Endothelial cell of umbilical vein (primary cell): ENCODE measurements at regions not wholly inside any gene's neighbourhood (a gene's known extent, or its start where the extent isn't known, plus 50 kb on each side); places are given as distances from the start of the nearest gene placed in this dataset.

Experiments used
- BruUV-seq: library from RNA; stranded (reverse); fragments of 400-500 nt; replicated peaks from 2 replicates; lab custom pipeline; 2021; lab: Mats Ljungman, UMichigan
- CTCF ChIA-PET: fragments of 300-600, 350-600 bp; sonication (Branson Sonifier 250); formaldehyde crosslinking; loops from one replicate; lab custom pipeline; 2021; ENCODE audit warnings: antibody characterized with exemption, inconsistent platforms; lab: Charles Lee
- POLR2A ChIA-PET: fragments of 300-600, 350-600 bp; sonication (Branson Sonifier 250); formaldehyde crosslinking; loops from one replicate; lab custom pipeline; 2021; ENCODE audit warnings: antibody characterized with exemption, inconsistent platforms; lab: Charles Lee
- DNase-seq: peaks from one replicate; pipeline ENCODE4 v3.0.0-alpha.2; 2011; ENCODE audit warnings: low read depth, low spot score
- FAIRE-seq: peaks from 2 replicates; lab custom pipeline; 2011; peaks lifted over from hg19 to GRCh38; lab: Jason Lieb, UNC
- H2AFZ ChIP-seq: 2 replicates; pipeline ENCODE4 v1.6.0; 2012; ENCODE audit warnings: low read depth, low read length, control low read depth, inconsistent platforms
- H3K27ac ChIP-seq: 2 replicates; pipeline ENCODE4 v1.5.1; 2011; ENCODE audit warnings: low read depth, mild to moderate bottlenecking, control low read depth, low read length, moderate library complexity; ENCODE audit not compliant: insufficient read depth
- H3K27me3 ChIP-seq, 2 experiments: 2 replicates each; pipeline versions ENCODE4 v1.6.0 to v1.6.1; 2011; ENCODE audit warnings: low read length in 2 of 2, mixed read lengths in 1 of 2; ENCODE audit not compliant: control insufficient read depth in 2 of 2, insufficient read depth in 2 of 2
- H3K36me3 ChIP-seq, 2 experiments: 2 replicates in 1 of 2; 3 replicates in 1 of 2; pipeline ENCODE4 v1.5.1; 2011; ENCODE audit warnings: low read length in 2 of 2, mild to moderate bottlenecking in 1 of 2, moderate library complexity in 1 of 2; ENCODE audit not compliant: control insufficient read depth in 2 of 2, insufficient read depth in 2 of 2; ENCODE audit errors: extremely low read depth in 1 of 2
- H3K4me1 ChIP-seq: 3 replicates; pipeline ENCODE4 v1.5.1; 2011; ENCODE audit warnings: mild to moderate bottlenecking, low read length; ENCODE audit not compliant: control insufficient read depth, insufficient read depth; ENCODE audit errors: extremely low read depth
- H3K4me2 ChIP-seq: 2 replicates; pipeline ENCODE4 v1.6.1; 2011; ENCODE audit warnings: low read length, control low read depth, mixed read lengths; ENCODE audit not compliant: insufficient read depth
- H3K4me3 ChIP-seq, 3 experiments: fragments of 200-600 bp in 1 of 3; sonication (generic), shearing (Covaris generic) in 1 of 3; replicated peaks in 1 of 3; 2 replicates each; pipeline ENCODE4 v1.5.1; 2011 to 2016; ENCODE audit warnings: control low read depth in 3 of 3, low read length in 3 of 3, mild to moderate bottlenecking in 2 of 3, inconsistent platforms in 1 of 3, low read depth in 1 of 3, moderate library complexity in 1 of 3; ENCODE audit not compliant: insufficient read depth in 1 of 3
- H3K79me2 ChIP-seq: 2 replicates; pipeline ENCODE4 v1.6.0; 2012; ENCODE audit warnings: low read length, inconsistent platforms; ENCODE audit not compliant: control insufficient read depth, insufficient read depth
- H3K9ac ChIP-seq: replicated peaks from 2 replicates; pipeline ENCODE3; 2011; ENCODE audit warnings: low read length, control low read depth; ENCODE audit not compliant: insufficient read depth; ENCODE audit errors: extremely low read depth
- H3K9me1 ChIP-seq: replicated peaks from 3 replicates; pipeline ENCODE4 v1.6.0; 2011; ENCODE audit warnings: mild to moderate bottlenecking, low read length; ENCODE audit not compliant: control insufficient read depth, insufficient read depth; ENCODE audit errors: extremely low read depth
- H3K9me3 ChIP-seq: replicated peaks from 2 replicates; pipeline ENCODE4 v1.5.1; 2012; ENCODE audit warnings: low read length, inconsistent platforms; ENCODE audit not compliant: control insufficient read depth, insufficient read depth
- H4K20me1 ChIP-seq: replicated peaks from 2 replicates; pipeline ENCODE3; 2011; ENCODE audit warnings: mild to moderate bottlenecking, low read length; ENCODE audit not compliant: control insufficient read depth, insufficient read depth; ENCODE audit errors: extremely low read depth
- CTCF ChIP-seq, 2 donors: IDR thresholded peaks; 1 replicate in 1 of 2; 2 replicates in 1 of 2; pipeline ENCODE4 v1.5.1; 2011; ENCODE audit warnings: low read length in 2 of 2, mild to moderate bottlenecking in 2 of 2, moderate library complexity in 2 of 2, control low read depth in 1 of 2, inconsistent platforms in 1 of 2, low read depth in 1 of 2; ENCODE audit not compliant: insufficient read depth in 1 of 2; ENCODE audit errors: extremely low read depth in 1 of 2
- EZH2 ChIP-seq: IDR thresholded peaks from 2 replicates; pipeline ENCODE4 v1.6.1; 2012; ENCODE audit warnings: borderline replicate concordance, low read depth, mild to moderate bottlenecking, moderate library complexity, low read length, inconsistent platforms; ENCODE audit not compliant: severe bottlenecking
- FOS ChIP-seq: IDR thresholded peaks from 2 replicates; pipeline ENCODE4 v1.6.1; 2011; ENCODE audit warnings: mild to moderate bottlenecking, low read length, moderate library complexity, borderline replicate concordance; ENCODE audit not compliant: insufficient read depth
- GATA2 ChIP-seq: IDR thresholded peaks from 2 replicates; pipeline ENCODE4 v1.7.0; 2011; ENCODE audit warnings: low read depth, mild to moderate bottlenecking, moderate library complexity, mixed read lengths, low read length; ENCODE audit not compliant: insufficient read length, insufficient read depth
- JUN ChIP-seq: IDR thresholded peaks from 2 replicates; pipeline ENCODE4 v1.6.1; 2011; ENCODE audit warnings: borderline replicate concordance, low read depth; ENCODE audit not compliant: insufficient read length, insufficient read depth
- MAX ChIP-seq: IDR thresholded peaks from 2 replicates; pipeline ENCODE4 v1.6.1; 2011; ENCODE audit not compliant: insufficient read depth, insufficient read length
- MYC ChIP-seq: IDR thresholded peaks from one replicate; pipeline ENCODE4 v1.6.1; 2011; ENCODE audit warnings: mild to moderate bottlenecking, low read depth, low read length
- POLR2A ChIP-seq: IDR thresholded peaks from 2 replicates; pipeline ENCODE4 v1.6.1; 2012; ENCODE audit warnings: low read depth, mild to moderate bottlenecking, control low read depth, low read length
- POLR2AphosphoS5 ChIP-seq: IDR thresholded peaks from 2 replicates; pipeline ENCODE4 v1.6.1; 2012; ENCODE audit warnings: low read depth, mild to moderate bottlenecking, control low read depth, low read length, moderate library complexity; ENCODE audit not compliant: insufficient read depth
- dilution Hi-C: fragments of 300-500 bp; cut with MboI; formaldehyde crosslinking; loops from one replicate; pipeline ENCODE4 v1.15.0; 2019; ENCODE audit warnings: low sequenced_read_pairs; ENCODE audit not compliant: extremely low pct_ligation_motif_present
- intact Hi-C: fragments of 100-400 bp; cut with micrococcal nuclease; formaldehyde crosslinking; loops from one replicate; pipeline ENCODE4 v1.10.0; 2022

DNA sequence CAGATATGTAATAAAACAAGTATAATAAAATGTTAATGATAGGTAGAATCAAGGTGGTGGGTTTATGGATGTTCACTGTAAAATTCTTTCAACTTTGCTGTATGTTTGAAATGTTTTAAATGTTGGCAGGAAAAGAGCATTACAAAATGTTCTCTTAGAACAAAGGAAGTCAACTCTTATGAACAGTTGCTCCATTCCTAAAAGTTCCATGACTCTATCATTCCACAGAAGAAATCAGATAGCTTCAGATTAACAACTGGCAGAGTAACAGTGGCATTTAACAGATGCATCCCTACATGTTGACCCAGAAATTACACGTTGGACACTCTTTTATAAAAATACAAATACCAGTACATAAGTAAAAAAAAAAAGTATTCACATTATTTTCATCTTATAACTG lies 2023.7 kb downstream of the ARAP2 start:
- Histone ChIP-seq H3K9ac (no peak overlapping the region), H3K9me3 (no peaks in the 10 kb centered on the region), H4K20me1 (no peaks in the 10 kb centered on the region), H3K4me1 (no peaks in the 10 kb centered on the region), H3K9me1 (no peaks in the 10 kb centered on the region), H3K79me2 (no peaks in the 10 kb centered on the region), H3K4me3 (no peak overlapping the region), H3K36me3 (no peaks in the 10 kb centered on the region), H3K4me2 (no peak overlapping the region), H2AFZ (no peak overlapping the region), H3K27me3 (no peaks in the 10 kb centered on the region), H3K27ac (no peak overlapping the region)
- intact Hi-C loops (no loop called here), dilution Hi-C loops (no loop called here)
- FAIRE-seq (no peak), DNase-seq (no peak)
- TF ChIP-seq POLR2AphosphoS5, result no peak
- no peak for TF ChIP-seq FOS
- TF ChIP-seq EZH2, result no peak
- no peak for TF ChIP-seq CTCF (IDR thresholded peaks at IDR 0.05; ENCODE audit: extremely low read depth in 1 of 2, insufficient read depth in 1 of 2, low read depth in 1 of 2, low read length in 2 of 2)
- TF ChIP-seq GATA2, result no peak
- no peak for TF ChIP-seq MYC
- no peak for TF ChIP-seq POLR2A
- TF ChIP-seq MAX, result no peak
- no peak for TF ChIP-seq JUN
- CTCF ChIA-PET, result no interaction called here
- no TSS peak for BruUV-seq
- POLR2A ChIA-PET, result no interaction called here
